SHP77 (cell line): ENCODE measurements at regions not wholly inside any gene's neighbourhood (a gene's known extent, or its start where the extent isn't known, plus 50 kb on each side); places are given as distances from the start of the nearest gene placed in this dataset.

Source experiments
- DNase-seq, 2 experiments: peaks; one replicate each; lab custom pipeline; 2025; lab: John Stamatoyannopoulos, UW

- no peak for DNase-seq
Measured at GRCh38 chr17:73783382-73783766, 139.1 kb upstream of the SDK2 start.

GRCh38 chr17:73783945-73784603, 139.8 kb upstream of the SDK2 start:
- DNase-seq, result peak in 1 of 2 experiments; percentile 23

DNA sequence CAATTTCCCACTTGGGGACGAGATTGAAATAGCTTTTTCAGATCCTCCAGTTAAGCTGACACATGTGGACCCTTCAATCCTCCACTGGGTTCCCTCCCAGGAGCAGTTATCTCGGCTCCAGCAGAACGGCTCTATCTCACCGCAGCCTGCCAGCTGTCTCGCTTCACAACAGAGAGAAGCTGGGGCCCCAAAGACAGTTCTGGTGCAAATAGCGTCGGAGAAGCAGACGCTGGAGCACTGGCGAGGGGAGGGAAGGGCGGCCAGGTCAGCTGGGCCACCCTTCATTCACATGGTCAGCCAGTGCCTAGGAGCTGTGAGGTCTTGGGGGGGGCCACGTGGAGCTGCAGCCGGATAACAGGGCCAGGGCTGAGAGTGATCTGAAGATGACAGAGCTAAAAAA, 141.3 kb upstream of the SDK2 start:
- no peak for DNase-seq

DNA sequence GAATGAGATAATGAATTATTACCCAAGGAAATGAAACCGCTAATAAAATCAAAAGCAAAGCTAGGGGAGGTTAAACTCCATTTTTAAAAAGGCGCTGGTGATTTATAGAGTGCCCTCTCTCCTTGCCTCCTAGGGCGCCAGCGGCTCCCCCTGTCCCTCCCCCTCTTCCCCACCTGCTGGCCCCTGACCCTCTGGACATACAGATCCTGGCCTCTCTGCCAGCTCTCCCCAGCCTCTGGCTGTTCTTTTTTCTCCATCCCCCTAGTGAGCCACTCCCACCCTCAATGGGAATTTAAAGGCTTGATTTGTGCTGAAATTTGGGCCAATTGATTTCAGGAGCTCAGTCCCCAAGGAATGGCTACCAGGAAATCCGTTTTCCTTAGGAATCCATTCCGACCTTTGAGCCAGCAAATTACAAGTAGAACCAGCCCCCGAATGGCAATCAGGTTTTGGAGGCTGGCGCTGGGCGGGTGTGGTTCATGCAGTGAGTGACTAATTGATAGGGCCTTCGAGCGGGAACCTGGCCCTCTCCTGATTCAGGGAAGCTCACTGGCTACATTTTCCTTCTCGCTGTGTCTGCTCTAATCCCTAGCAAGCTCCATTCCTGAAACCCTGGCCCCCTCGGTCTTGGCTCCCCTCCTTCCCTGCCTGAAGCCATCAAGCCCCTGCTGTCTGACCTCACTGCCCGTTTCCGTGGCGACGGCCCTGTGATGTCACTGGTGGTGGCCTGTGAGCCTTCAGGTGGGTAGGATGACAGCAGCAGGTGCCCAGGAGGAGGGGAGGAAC, 141.9 kb upstream of the SDK2 start:
- peak; percentile 37 to 58 for DNase-seq

DNA sequence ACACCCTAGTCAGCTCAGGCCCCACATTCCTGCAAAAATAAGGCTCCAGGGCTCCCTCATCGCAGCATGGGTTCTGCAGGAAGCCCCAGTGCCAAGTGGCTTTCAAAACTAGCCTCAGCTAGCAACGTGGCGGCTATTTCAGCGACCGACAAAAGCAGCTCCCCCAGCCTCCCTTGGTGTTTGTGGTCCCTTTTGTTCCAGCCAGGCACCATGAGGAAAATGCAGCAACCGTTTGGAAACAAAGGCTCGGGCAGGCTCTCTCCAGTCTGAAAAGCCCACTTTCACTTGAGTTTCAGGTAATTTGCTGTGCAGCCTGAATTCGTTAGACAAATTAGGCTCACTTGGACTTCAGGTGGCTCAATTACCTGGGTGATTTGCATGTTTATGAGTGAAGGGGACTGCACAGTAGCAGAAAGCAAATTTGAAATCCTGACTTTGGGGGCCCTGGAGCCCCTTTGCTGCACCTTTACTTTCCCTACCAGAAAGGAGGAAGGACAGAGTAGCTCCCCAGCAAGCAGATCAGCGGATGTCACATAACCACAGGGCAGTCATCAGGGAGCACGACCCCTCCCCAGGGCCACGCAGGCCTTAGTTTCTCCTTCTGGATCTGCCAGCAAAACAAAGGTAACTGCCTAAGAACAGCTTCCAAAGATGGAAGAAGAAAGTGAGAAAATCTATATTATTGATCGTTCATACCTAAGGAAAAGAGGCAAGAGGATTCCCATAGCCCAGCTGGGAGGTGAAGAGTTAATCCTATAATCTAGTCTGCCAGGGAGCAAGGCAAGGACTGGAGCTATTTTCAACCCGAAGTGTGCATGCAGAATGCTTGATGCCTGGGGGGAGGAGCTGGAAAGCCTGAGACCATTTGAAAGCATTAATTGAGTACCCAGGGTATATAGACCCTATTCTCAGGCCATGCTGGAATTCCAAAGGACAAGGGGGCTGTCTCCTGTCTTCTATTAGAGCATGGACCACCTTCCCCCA, 143.1 kb upstream of the SDK2 start:
- DNase-seq, result no peak

- DNase-seq, result no peak
Measured at GRCh38 chr17:73788111-73788510, 143.9 kb upstream of the SDK2 start.

DNA sequence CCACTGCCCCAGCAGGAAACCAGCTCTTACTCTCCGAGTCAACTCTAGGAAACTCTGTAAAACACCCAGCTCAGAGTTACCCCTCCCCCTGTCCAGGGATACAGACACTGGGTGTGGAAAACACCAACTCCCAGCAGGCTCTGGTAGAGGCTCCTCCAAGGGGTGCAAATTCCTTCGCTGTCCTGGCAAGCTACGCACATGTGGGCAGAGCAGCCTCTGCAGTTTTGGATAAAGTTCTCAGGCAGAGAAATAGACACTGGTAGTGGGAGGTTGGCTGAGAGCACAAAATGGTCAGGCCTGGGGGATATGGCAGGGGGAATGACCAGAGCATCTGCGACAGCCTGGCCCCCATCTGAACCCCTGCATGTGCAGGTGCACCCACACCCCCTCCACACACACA, 146.9 kb upstream of the SDK2 start:
- DNase-seq, result no peak

- no peak for DNase-seq
Measured at GRCh38 chr17:73791631-73792030, 147.4 kb upstream of the SDK2 start.

DNA sequence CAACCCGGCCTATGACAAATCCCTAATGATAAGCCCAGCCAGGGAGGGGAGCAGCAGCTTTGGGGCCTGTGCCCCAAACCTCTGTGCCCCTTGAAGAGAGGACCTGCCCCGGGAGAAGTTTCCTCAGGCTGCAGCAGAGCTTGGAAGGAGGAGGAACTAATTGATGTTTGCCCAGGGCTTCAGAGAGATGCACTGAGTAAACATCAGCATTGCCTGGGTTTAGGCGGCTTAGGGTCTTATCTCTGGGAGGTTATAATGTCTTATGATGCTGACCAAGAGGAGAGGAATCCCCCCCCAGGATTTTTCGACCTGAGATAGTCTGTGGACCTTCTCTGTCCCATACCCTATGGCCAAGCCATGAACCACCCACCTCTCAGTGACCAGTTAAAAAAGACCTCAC, 148.7 kb upstream of the SDK2 start:
- no peak for DNase-seq

DNA sequence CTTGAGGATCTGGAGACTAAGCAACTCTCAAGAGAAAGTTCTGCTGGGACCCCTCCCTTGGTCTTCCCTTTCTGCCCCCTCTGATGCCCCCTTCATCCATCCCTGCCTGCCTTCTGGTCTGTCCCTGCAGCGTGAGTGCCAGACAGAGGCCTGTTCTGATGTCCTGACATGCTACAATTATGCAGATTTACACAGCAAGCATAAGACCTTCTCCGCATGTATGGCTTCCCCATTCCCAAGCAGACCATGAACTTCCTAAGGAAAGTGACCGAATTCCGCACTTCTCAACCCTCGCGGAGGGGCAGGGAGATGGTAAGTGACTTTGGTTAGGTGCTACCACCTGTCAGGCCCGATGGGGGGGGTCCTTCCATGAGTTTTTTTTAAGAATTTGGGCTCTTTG, 150.1 kb upstream of the SDK2 start:
- DNase-seq, result no peak

DNA sequence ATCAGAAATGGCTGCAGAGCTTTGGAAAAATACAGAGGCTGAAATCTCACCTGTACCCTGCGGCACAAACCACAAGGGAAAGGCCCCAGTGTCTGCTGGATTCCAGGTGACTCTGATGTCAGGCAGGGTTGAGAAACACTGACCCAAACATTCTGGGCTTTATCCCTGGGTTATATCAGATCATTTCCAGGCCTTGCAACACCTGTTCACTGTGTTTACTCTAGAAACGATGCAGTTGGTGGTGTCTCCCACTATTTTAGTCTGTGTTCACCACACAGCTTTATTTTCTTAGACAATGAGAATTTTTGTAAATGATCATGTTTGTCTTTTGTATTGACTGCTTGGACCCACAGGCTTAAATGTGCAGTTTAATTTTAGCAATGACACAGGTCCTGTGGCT, 151.5 kb upstream of the SDK2 start:
- DNase-seq, result peak; percentile 59 to 64

DNA sequence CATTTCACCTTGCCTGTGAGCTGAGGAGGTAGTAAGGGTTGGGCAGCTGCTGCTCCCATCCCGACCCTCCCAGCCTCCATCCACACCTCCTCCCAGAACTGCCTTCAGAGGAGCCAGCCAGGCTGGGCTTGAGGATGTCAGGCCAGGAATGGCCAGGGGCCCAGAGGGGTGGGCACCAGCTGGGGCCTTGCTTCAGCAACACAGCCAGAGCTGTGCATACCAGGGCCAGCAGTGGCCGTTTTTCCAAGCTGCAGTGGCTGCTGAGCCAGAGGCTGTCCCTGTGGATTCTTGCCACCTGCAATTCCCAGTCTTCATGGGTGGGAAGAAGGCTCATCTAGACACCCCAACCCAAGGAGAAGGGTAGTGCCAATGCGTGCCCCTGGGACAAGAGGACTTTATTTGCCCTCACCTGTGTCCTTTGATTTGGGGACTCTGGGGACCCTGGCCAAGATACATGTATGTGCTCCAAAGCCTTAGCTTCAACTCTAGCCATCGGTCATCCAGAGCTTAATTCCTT, 153.4 kb upstream of the SDK2 start:
- no peak for DNase-seq

- DNase-seq, result peak; percentile 81 to 93
Measured at GRCh38 chr17:73798111-73798748, 154.0 kb upstream of the SDK2 start.

GRCh38 chr17:73799096-73799495, 154.9 kb upstream of the SDK2 start:
- DNase-seq, result no peak

DNA sequence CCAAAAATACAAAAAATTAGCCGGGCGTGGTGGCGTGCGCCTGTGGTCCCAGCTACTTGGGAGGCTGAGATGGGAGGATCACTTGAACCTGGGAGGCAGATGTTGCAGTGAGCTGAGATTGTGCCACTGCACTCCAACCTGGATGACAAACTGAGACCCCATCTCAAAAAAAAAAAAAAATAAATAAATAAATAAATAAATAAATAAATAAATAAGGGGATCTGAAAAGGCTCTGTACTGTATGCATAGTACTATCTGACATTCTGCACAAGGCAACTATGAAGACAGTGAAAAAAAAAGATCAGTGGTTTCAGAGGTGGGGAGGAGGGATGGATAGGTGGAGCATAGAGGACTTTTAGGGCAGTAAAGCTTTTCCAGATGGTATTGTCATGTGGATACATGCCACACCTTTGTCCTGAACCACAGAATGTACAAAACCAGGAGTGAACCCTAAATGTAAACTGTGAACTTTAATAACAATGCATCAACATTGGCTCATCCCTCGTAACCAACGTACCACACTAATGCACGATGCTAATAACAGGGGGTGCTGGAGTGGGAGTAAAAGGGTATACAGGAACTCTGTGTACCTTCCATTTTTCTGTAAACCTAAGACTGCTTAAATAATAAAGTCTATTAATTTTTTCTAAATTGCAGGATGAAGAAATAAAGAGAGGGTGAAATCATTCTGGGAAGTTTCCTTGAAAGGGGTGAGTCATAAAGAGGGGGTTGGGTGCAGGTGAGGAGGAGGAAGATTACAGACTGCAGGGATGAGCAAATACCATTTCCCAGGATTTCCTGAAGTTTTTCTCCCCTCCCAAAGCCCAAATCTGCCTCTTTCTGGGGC, 155.8 kb upstream of the SDK2 start:
- DNase-seq, result no peak

- no peak for DNase-seq
Measured at GRCh38 chr17:73800893-73801292, 156.6 kb upstream of the SDK2 start.

GRCh38 chr17:73801455-73802100, 157.3 kb upstream of the SDK2 start:
- DNase-seq, result peak; percentile 41 to 63

DNA sequence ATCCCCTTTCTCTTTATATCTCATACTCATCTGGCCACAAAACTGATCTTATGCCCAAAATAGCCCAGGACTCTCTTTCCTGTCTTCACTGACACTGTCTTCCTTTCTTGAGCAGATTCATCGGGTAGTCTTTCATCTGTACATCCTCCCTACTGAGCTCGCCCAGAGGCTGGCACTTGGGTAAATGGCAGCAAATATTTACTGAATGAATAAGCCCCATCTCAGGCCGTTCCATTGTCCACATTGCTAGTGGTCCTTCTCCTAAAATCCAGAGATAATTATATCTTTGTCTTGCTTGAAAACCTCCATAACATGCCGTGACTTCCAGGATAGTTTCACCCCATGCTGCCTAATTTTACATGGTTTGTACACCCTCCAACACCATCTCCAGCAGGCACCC, 158.1 kb upstream of the SDK2 start:
- peak in 1 of 2 experiments; percentile 21 for DNase-seq

- no peak for DNase-seq
Measured at GRCh38 chr17:73802871-73803270, 158.6 kb upstream of the SDK2 start.

- DNase-seq, result peak; percentile 37 to 59
Measured at GRCh38 chr17:73803964-73804435, 159.8 kb upstream of the SDK2 start.
